Cardiac fibroblast (primary cell): ENCODE measurements at regions not wholly inside any gene's neighbourhood (a gene's known extent, or its start where the extent isn't known, plus 50 kb on each side); places are given as distances from the start of the nearest gene placed in this dataset.
A peak's percentile ranks its signal among the peaks of the same experiment; 100 is the strongest.

ENCODE experiments used
- DNase-seq, 2 donors: peaks; one replicate each; pipeline versions ENCODE4 v3.0.0 to v3.0.0-alpha.2; 2010; ENCODE audit warnings: low read depth in 2 of 2
- H3K4me3 ChIP-seq, 2 donors: replicated peaks in 1 of 2; 1 replicate in 1 of 2; 2 replicates in 1 of 2; pipeline ENCODE4 v1.5.1; 2011; ENCODE audit warnings: low read depth in 2 of 2, low read length in 2 of 2, mild to moderate bottlenecking in 2 of 2, moderate library complexity in 1 of 2
- CTCF ChIP-seq: IDR thresholded peaks from one replicate; pipeline ENCODE4 v1.5.1; 2011; ENCODE audit warnings: low read depth, mild to moderate bottlenecking, low read length, inconsistent platforms

GRCh38 chr6:110538416-110539160 is 62.2 kb upstream of the SLC22A16 start:
- H3K4me3 ChIP-seq, result no peak overlapping the region
- TF ChIP-seq CTCF, result no peak
- peak in 1 of 2 donors; percentile 28 for DNase-seq

GRCh38 chr6:110537208-110538123 is 61.1 kb upstream of the SLC22A16 start:
- DNase-seq, result peak; percentile 94 to 97
- no peak overlapping the region for H3K4me3 ChIP-seq
- TF ChIP-seq CTCF, result no peak

- H3K4me3 ChIP-seq, result no peak overlapping the region
- TF ChIP-seq CTCF, result no peak
- DNase-seq, result peak; percentile 80 to 90
These were observed 58.5 kb upstream of the SLC22A16 start for GRCh38 chr6:110534731-110535492.

- no peak overlapping the region for H3K4me3 ChIP-seq
- no peak for TF ChIP-seq CTCF
- DNase-seq, result no peak
These were observed 56.0 kb upstream of the SLC22A16 start for GRCh38 chr6:110532431-110532830.

- H3K4me3 ChIP-seq, result no peak overlapping the region
- DNase-seq, result peak in 1 of 2 donors; percentile 67
- no peak for TF ChIP-seq CTCF
These were observed 54.3 kb upstream of the SLC22A16 start for GRCh38 chr6:110530671-110531070.

GRCh38 chr6:110529907-110530306 is 53.5 kb upstream of the SLC22A16 start:
- DNase-seq, result peak; percentile 34 to 75
- TF ChIP-seq CTCF, result no peak
- no peak overlapping the region for H3K4me3 ChIP-seq
